NCI-H69 (cell line): ENCODE measurements at regions not wholly inside any gene's neighbourhood (a gene's known extent, or its start where the extent isn't known, plus 50 kb on each side); places are given as distances from the start of the nearest gene placed in this dataset.

Experiments used
- DNase-seq: peaks from one replicate; lab custom pipeline; 2025; lab: John Stamatoyannopoulos, UW

DNA sequence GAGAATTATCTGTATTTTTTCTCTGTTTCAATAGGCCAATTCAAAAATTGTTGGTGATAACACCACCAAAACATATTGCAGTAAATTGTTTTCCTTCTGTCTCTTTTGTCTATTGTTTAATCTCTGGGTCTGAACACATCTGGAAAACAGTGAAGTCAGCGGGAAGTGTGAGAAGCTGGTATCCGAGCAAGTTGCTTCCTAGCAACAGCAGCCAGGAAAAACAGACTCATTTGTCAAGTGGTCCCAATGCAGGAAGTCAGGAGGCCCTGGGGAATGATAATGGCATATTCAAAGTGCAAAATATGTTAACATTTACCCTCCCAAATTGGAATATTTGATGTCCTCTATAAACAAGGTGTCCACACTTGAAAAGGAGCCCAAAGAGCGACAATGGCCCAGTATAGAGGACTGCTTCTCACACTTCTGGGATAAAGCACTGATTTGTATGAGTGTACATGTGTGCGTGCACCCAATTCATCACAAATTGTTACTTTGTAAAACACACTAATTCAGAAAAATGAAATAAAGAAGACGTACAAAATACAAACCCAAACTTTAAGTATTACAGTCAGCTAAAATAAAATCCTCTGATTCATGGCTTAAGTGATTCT lies 515.0 kb downstream of the TBC1D4 start:
- peak; percentile 23 for DNase-seq

DNA sequence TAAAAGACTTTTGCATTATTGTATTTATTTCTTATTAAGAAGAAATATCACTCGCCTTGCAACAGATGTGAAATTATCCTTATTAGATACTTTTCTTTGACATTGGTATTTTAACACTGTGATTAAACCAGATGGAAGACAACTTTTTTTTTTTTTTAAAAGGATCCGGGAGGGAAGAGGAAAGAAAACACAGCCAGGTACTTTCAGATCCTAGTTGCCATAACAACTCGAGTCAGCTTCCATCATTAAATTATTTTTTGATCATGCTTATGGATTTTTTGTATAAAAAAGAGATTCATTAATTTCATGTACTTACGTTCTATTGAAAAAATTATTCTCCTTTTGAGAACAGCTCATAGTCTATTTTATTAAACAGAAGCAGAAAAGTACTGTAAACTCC lies 515.7 kb downstream of the TBC1D4 start:
- no peak for DNase-seq

DNA sequence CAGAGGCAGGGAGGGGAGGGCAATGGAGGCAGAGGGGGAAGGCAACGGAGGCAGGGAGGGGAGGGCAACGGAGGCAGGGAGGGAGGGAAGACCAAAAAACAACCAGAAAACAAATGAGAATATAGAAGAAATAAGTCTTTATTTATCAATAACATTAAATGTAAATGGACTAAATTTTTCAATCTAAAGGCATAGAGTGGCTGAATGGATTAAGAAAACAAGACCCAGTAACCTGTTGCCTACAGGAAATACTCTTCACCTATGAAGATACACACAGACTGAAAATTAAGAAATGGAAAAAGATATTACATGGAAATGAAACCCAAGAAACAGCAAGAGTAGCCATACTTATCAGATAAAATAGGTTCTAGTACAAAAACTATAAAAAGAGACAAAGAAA lies 536.3 kb downstream of the TBC1D4 start:
- DNase-seq = no peak

DNA sequence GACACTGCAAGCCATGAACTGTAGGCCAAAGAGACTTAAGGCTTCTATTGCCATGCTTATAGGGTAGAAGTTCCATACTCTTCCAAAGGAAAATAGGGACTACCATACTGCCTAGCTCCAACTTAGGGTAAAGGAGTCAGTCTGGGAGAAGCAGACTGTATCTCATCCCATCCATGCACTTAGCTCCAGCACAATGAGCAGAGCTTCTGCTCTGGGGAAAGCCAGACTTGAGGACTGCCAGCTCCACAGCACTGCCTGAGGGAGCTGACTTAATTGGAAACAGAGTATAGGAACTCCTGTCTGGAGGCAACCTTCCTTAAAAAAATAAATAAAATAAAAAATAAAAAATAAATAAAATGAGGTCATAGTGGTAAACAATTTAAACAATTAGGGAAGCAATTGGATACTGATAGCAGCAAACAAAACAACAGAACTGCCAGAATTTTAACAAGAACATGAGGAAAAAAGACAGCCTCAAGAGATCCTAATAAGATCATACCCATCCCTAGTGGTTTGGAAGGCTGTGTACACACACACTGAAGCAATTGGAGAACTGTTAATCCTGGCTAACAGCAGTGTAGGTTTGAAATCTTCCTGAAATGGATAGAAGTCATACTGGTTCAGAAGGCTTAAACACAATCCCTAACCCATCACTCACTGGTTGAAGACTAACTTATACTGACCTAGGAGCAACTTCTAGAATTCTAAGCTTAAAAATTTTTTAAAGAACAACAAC lies 550.1 kb downstream of the TBC1D4 start:
- DNase-seq = no peak

DNA sequence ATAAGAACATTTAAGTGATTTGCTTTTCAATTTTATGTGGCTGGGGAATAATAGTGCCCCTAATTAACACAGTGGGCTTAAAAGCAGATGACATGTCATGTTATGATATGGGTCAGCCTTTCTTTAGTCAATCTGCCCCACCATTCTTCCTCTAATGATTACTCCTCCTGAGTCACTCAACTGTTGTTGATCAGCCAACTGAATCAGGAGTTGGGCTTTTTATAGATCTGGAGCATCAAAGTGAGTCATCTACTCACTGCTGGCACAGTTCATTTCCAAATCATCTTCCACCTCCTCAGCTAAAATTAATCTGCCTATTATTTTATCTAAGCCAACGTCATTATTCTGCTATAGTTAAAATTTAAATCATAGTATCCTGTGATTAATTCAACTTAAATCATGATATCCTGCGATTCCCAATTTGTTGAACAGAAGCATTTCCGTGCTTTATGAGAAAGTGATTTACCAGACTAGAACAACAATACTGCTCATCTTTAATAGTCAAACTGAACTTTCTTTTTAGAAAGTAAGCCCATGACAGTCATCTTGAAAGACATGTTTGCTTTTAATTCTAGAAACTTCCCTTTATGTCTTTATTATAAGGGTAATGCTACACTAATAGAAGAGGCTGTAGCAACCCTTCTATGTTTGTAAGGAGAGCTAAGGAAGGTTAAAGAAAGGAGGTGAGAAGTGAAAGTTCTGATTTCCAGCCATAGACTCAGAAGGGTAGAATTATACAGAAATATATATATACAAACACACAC lies 551.4 kb downstream of the TBC1D4 start:
- peak; percentile 0 for DNase-seq

DNA sequence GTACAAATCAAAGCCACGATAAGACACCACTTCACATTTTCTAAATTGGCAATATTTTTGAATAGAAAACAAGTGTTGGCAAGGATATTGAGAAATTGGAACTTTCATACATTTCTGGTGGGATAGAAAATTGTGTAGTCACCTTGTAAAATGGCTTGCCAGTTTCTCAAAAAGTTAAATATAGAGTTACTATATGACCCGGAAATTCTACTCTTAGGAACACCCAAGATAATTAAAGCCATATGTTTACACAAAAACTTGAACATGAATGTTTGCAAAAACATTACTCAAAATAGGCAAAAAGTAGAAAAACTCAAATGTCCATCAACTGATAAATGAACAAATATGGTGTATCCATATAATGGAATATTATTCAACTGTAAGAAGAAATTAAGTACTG lies 552.5 kb downstream of the TBC1D4 start:
- DNase-seq = no peak

DNA sequence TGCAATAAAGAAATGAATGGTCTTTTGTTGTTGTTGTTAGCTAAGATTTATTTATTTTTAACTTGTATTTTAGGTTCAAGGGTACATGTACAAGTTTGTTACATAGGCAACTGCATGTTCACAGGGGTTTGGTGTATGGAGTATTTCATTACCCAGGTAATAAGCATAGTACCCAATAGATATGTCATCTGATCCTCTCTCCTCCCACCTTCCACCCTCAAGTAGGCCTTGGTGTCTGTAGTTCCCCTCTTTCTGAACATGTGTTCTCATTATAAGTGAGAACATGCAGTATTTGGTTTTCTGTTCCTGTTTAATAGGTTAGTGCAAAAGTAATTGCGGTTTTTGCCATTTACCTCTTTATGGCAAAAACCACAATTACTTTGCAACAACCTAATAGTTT lies 554.1 kb downstream of the TBC1D4 start:
- DNase-seq = no peak

DNA sequence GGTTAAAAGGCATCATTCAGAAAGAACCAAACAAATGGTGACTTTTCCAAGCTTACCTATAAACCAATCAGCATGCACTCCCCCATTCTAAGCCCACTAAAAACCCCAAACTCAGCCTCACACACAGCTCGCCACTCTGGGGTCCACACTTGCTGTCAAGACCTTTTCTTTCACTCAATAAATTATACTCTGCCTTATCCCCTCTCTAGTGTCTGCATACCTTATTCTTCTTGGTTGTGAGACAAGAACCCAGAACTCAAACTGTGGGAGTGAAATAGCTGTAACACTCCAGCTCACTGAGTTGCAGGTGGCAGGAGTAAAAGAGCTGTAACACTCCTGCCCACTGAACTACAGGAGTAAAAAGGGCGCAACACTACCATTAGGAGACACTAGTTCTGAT lies 559.0 kb downstream of the TBC1D4 start:
- DNase-seq = no peak

DNA sequence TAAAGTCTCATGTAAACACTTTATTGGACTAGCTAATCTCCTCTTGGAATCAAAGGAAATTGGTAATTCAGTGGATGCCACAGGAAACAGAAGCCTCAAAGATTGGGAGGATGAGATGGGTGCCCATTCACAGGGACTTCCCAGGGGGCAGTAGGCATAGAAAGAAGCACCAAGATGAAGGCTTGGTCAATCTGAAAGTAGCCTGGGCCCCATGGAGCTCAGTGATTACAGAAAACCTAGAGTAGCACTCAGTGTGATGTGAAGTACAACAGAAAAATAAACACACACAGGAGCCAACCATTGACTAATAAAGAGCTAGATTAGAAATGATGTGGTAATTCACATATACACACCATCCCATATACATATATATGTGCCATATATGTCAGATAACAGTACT lies 560.6 kb downstream of the TBC1D4 start:
- DNase-seq = no peak

DNA sequence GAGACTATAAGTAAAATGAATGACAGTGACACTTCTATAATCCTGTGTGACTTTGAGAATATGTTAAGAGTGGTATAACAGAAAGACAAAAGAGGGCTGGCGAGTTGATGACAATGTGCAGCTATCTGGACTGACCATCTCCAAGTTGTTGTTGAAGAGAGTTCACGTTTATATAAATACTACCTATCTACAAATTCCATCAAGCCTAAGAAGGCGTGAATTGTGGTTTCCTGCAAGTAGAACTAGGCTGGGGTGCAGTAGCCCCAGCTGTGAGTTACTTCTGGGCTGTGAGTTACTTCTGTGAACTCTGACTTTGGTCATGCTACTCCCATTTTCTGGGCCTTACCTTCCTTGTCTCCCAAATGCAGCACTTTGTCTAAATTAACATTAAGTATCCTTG lies 561.0 kb downstream of the TBC1D4 start:
- DNase-seq = no peak

DNA sequence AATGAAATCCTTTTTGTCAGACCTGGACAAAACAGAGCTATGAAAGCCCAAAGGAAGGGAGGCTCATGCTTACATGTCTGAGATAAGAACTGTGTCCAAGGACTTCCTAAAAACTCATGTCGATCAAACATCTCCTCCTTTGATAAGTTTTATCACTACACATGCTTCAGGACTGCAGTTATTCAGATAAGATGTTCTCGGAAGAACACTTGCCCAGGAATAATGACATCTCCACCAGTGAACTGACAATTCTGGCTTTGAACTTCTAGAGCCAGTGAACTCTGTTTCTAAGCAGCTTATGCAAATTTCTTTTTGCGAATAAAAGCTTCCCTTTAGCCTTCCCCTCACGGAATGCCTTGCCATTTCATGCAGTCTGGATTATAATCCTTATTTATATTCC lies 561.6 kb downstream of the TBC1D4 start:
- no peak for DNase-seq

DNA sequence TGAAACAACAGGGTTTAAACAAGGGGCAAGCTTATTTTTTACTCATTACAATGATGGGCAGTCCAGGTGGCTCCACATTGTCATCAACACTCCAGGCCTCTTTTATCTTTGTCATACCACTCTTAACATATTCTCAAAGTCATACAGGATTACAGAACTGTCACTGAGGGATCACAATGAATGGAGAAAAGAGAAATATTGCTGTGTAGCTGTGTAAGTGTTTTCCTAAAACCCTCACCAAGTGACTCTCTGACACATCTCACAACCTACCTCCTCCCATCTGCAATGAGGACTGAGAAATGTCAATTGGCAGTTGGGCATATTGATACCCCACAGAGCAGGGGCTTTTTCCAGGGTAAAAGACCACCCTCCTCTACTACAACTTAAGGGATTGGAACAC lies 562.1 kb downstream of the TBC1D4 start:
- DNase-seq = no peak

DNA sequence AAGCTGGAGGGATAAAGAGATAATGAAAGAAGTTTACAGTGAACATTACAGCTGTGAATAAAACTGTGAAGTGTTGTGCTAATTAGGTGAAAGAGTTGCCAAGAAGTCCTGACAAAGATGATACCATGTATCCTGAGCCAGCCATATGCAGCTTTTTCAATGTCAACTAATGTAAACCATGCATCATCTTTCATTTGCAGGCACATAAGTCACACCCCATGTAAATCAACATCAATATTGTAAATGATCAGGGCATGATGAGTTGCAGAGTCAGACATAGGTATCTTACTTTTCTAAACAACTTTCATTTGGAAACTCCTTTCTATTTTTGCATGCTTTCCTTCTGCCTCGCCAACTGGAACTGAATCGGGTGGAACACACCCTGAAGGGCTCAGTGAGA lies 569.1 kb downstream of the TBC1D4 start:
- no peak for DNase-seq

DNA sequence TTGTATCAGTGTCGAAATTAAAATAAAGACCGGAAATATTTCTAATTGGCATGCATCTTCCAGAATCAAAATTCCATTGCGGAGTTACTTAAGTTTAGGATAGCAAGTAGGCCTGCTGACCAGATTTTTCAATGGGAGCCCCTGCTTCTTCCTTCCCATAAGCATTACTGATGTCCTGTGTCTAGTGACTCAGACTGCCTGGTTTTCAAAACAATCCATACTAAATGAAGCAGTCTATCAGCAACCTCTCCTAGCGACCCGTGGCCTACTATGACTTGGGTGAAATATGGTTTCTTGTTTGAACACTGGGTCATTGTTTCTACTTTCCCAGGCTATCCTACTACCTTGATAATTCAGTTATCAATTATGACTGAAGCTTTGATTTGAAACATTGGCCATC lies 571.6 kb downstream of the TBC1D4 start:
- DNase-seq = no peak

DNA sequence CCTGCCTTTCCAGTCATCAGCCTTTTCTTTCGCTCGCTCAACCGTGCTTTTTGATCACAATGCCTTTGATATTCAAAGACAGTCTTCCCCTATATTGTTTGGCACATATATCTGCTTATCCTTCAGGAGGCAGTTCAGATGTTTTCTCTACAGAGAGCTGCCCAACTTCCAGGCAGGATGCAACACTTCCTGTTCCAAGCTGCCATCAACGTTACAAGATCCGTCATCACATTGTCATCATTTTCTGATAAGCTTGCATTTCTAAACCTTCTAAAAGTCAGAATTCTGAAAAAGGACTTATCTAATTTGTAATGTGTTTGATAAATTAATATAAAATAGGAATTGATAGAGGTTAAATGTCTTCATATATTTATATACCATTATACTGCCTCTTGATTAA lies 574.2 kb downstream of the TBC1D4 start:
- DNase-seq = no peak

DNA sequence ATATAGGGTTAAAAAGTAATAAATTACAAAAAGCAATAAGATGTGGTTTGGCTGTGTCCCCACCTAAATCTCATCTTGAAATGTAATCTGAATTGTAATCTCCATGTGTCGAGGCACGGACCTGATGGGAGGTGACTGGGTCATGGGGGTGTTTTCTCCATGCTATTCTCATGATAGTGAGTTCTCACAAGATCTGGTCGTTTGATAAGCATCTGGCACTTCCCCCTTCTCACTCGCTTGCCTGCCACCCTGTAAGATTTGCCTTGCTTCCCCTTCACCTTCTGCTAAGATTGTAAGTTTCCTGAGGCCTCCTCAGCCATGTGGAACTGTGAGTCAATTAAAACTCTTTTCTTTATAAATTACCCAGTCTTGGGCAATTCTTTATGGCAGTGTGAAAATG lies 577.4 kb downstream of the TBC1D4 start:
- no peak for DNase-seq

DNA sequence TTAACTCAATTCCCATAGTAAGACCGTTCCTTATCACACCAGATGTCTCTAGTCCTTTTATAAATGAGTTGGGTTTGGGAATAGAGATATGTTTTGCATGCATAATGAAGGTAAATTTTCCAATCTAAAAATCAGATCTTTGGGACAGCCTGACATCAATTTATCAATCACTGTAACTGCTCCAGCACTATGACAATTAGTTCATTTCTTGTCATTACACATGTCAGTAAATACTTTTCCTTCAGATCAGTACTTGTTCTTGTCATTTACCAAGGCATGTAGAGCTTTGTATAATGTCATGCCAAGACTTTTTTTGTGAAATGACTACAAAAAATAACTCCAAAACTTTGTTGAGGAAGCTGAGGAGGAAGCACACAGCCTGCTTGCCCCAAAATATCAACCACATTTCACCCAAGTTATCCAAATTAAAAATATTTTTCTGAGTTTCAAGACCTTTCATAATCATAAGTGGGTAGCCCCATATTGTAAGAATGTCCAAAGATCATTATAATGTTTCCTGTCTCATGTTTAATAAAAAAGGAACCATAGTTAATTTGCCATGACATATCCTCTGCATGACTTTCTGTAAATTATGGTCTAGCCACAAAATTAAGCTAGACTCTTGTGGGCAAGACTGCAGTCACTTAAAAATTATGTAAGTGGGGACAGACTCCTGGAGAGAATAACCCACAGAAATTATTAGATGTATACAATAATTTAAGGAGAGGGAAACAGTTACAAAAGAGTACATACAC lies 586.8 kb downstream of the TBC1D4 start:
- DNase-seq = no peak

DNA sequence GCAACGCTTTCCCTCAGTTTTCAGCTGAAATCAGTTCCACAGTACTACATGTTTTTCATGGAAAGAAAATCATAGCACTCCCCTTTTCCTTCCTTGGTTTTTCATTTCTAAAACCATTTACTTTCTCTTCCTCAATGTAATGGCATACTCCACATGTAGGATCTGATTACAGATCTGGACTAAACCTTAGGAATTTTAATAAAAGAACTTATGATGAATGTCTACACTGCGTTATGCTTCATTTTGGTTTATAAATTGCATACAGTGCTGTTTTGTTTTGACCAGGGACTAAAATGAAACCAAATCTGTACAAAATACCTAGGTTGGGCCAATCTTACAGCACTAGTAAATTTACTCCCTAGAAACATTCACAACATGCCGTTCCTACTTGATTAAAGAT lies 589.9 kb downstream of the TBC1D4 start:
- no peak for DNase-seq

DNA sequence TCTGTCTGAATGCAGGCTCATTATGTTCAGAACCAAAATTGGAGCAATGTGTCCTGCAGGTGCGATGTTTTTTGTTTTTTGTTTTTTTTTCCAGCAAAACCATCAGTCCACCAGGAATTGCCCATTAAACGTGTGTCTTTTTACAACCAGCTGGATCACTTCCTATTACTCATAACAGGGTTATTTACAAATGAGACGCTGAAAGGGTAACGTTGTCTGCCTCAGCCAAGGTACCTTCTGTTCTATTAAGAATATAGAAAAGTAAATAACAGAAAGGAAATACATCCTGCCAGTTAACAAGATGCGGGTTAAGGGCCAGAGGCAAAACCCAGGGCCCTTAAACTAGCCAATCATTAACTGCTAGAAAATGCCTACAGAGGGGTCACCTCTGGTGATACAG lies 590.4 kb downstream of the TBC1D4 start:
- peak; percentile 4 for DNase-seq

DNA sequence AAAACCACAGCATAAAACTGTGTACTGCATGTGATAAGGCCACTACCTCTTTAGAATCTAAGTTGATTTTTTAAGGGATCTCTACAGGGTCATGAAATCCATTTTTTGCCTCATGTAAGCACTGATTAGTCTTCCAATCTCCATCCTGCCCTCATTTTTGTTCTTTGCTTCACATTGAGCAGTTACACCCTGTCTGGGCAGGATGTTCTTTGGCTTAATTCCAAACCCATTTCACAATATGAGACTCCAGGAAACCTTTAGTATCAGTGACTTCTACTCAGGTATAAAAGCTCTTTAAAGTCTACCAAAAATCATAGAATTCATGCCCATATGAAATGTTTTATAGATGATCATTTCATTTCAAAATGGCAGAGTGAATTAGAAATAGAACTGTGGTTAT lies 592.6 kb downstream of the TBC1D4 start:
- DNase-seq = peak; percentile 0

DNA sequence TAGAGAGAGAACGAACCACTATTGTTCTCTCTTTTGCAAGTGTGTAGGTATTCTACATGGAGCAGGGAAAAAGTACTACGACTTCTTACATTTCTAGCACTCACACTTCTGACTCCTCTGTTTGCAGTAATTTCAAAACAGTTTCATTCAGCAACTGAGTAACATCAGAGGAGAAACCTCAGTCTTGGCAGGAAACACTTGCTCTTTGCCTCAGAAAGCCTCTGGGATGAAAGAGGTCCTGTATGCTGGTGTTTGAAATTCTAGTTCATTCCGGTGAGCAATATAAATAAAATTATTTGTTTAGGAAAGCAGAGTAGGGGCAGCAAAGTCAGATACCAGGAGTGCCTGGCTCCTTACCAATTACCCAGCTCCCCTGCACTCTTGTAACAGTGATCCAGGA lies 595.5 kb downstream of the TBC1D4 start:
- DNase-seq = no peak

DNA sequence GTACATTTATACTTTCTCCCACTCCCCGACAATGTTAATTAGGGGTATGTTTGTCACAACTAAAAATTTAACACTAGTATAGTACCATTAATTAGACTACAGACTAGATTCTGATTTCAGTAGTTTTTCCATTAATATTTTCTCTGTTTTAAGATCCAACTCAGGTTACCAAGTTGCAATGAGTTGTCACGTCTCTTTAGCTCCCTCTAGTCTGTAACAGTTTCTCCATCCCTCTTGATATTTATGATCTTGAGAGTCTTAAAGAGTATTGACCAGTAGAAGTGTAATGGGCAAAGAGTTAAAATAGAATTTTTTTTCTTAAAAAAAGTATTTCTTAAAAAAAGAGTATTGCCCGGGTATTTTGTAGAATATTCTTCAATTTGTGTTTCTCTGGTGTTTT lies 598.1 kb downstream of the TBC1D4 start:
- no peak for DNase-seq
